ENCODE measurements at regions not wholly inside any gene's neighbourhood (a gene's known extent, or its start where the extent isn't known, plus 50 kb on each side); places are given as distances from the start of the nearest gene placed in this dataset.

- no peaks in the 10 kb centered on the region for H3K9me3 ChIP-seq
- WGBS, 2 donors, result 45 to 57% methylated on average over 3 of the region's 3 CpGs
- no peaks in the 10 kb centered on the region for H3K36me3 ChIP-seq
- no peak overlapping the region for H3K4me3 ChIP-seq
- no peak for DNase-seq
- no peaks in the 10 kb centered on the region for H3K4me1 ChIP-seq
- TF ChIP-seq EP300 (IDR thresholded peaks at IDR 0.05) (no peak), POLR2AphosphoS5 (IDR thresholded peaks at IDR 0.05) (no peak), POLR2A (IDR thresholded peaks at IDR 0.05) (no peak), CTCF (IDR thresholded peaks at IDR 0.05) (no peak)
- intact Hi-C loops (cut with DNase I), result no loop called here
- no peak overlapping the region for H3K27ac ChIP-seq
- H3K27me3 ChIP-seq, result no peaks in the 10 kb centered on the region
Observed at GRCh38 chr1:188888386-188888785, 1589.3 kb downstream of the BRINP3 start.

DNA sequence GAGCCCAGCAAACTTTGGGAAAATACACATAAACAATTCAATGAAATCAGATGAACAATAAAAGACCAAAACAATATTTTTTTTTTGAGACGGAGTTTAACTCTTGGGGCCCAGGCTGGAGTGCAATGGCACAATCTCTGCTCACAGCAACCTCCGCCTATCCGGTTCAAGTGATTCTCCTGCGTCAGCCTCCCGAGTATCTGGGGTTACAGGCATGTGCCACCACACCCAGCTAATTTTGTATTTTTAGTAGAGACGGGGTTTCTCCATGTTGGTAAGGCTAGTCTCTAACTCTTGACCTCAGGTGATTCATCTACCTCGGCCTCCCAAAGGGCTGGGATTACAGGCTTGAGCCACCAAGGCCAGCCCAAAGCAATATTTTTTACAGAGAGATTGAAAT lies 1588.5 kb downstream of the BRINP3 start:
- Histone ChIP-seq H3K36me3 (no peaks in the 10 kb centered on the region), H3K9me3 (no peaks in the 10 kb centered on the region), H3K27me3 (no peaks in the 10 kb centered on the region), H3K4me1 (no peaks in the 10 kb centered on the region), H3K27ac (no peak overlapping the region), H3K4me3 (no peak overlapping the region)
- 84 to 89% methylated on average over 7 of the region's 7 CpGs for WGBS, 2 donors
- no peak for DNase-seq
- intact Hi-C loops (cut with DNase I), result no loop called here
- TF ChIP-seq POLR2A (IDR thresholded peaks at IDR 0.05), result no peak
- TF ChIP-seq EP300 (IDR thresholded peaks at IDR 0.05), result no peak
- TF ChIP-seq POLR2AphosphoS5 (IDR thresholded peaks at IDR 0.05), result no peak
- no peak for TF ChIP-seq CTCF (IDR thresholded peaks at IDR 0.05)

- intact Hi-C loops (cut with DNase I), result no loop called here
- Histone ChIP-seq H3K36me3 (no peaks in the 10 kb centered on the region), H3K27me3 (no peaks in the 10 kb centered on the region), H3K4me3 (no peak overlapping the region), H3K4me1 (no peaks in the 10 kb centered on the region), H3K9me3 (no peaks in the 10 kb centered on the region), H3K27ac (no peak overlapping the region)
- 78 to 89% methylated on average over 4 of the region's 4 CpGs for WGBS, 2 donors
- no peak for DNase-seq
- TF ChIP-seq POLR2A (IDR thresholded peaks at IDR 0.05), result no peak
- TF ChIP-seq CTCF (IDR thresholded peaks at IDR 0.05), result no peak
- TF ChIP-seq POLR2AphosphoS5 (IDR thresholded peaks at IDR 0.05), result no peak
- TF ChIP-seq EP300 (IDR thresholded peaks at IDR 0.05), result no peak
Observed at GRCh38 chr1:188891958-188892357, 1585.7 kb downstream of the BRINP3 start.

DNA sequence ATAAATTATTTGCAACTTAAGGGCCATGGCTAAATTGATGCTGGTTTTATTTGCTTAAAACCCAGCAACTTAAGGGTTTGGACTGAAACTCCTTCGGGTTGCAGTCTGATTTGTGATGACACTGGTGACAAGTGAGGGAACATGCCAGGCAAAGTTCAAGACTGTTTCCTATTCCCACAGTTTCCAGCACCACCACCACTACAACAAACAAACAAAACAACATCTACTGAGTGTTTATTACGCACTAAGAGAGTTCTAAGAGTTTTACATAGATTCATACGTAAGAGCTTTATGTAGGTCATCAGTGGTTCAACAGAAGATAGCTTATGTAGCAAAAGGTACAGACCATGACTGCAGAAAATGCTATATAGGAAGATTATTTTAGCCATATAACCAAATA lies 1582.1 kb downstream of the BRINP3 start:
- DNase-seq, result no peak
- Histone ChIP-seq H3K4me3 (no peak overlapping the region), H3K27ac (no peak overlapping the region), H3K36me3 (no peaks in the 10 kb centered on the region), H3K9me3 (no peaks in the 10 kb centered on the region), H3K27me3 (no peaks in the 10 kb centered on the region), H3K4me1 (no peaks in the 10 kb centered on the region)
- 73 to 74% methylated on average over 3 of the region's 3 CpGs for WGBS, 2 donors
- TF ChIP-seq CTCF (IDR thresholded peaks at IDR 0.05), result no peak
- no peak for TF ChIP-seq POLR2A (IDR thresholded peaks at IDR 0.05)
- no peak for TF ChIP-seq EP300 (IDR thresholded peaks at IDR 0.05)
- no peak for TF ChIP-seq POLR2AphosphoS5 (IDR thresholded peaks at IDR 0.05)
- intact Hi-C loops (cut with DNase I), result no loop called here

DNA sequence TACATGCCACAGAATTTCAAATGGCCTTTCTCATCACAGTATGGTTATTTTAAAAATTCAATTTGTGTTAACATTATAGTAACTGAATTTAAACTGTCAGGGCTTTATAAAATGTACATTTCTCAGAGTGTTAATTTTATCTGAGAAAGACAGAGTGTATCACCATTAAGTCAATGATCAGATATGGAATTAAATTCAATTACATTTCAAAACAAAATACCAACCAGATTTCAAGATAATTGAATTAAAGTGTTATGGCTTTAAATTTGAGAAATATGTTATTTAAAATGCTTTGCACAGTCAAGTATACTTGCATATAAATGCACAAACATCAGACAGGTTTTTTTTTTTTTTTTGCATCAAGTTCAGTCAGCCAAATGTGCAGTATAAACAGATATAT lies 1574.4 kb downstream of the BRINP3 start:
- no peaks in the 10 kb centered on the region for H3K36me3 ChIP-seq
- H3K4me3 ChIP-seq, result no peak overlapping the region
- no peaks in the 10 kb centered on the region for H3K27me3 ChIP-seq
- intact Hi-C loops (cut with DNase I), result no loop called here
- TF ChIP-seq CTCF (IDR thresholded peaks at IDR 0.05) (no peak), EP300 (IDR thresholded peaks at IDR 0.05) (no peak), POLR2AphosphoS5 (IDR thresholded peaks at IDR 0.05) (no peak), POLR2A (IDR thresholded peaks at IDR 0.05) (no peak)
- H3K27ac ChIP-seq, result no peak overlapping the region
- DNase-seq, result no peak
- no peaks in the 10 kb centered on the region for H3K9me3 ChIP-seq
- no peaks in the 10 kb centered on the region for H3K4me1 ChIP-seq

Measured in sigmoid colon (tissue), 6 donors.